Cerebellar nuclear complex (tissue), 1 donor: ENCODE measurements at regions not wholly inside any gene's neighbourhood (a gene's known extent, or its start where the extent isn't known, plus 50 kb on each side); places are given as distances from the start of the nearest gene placed in this dataset.
A peak's percentile ranks its signal among the peaks of the same experiment; 100 is the strongest.

Experiments used
- DNase-seq, 2 experiments: peaks; one replicate each; lab custom pipeline; 2025; lab: John Stamatoyannopoulos, UW

- DNase-seq, result no peak
These were observed 91.3 kb upstream of the FAM171A1 start for GRCh38 chr10:15462253-15462897.

GRCh38 chr10:15461353-15462108 is 90.4 kb upstream of the FAM171A1 start:
- no peak for DNase-seq

- no peak for DNase-seq
These were observed 89.6 kb upstream of the FAM171A1 start for GRCh38 chr10:15460661-15461060.

- no peak for DNase-seq
These were observed 88.1 kb upstream of the FAM171A1 start for GRCh38 chr10:15459218-15459617.

GRCh38 chr10:15457382-15457781 is 86.3 kb upstream of the FAM171A1 start:
- no peak for DNase-seq

- no peak for DNase-seq
These were observed 84.4 kb upstream of the FAM171A1 start for GRCh38 chr10:15455456-15455855.

- no peak for DNase-seq
These were observed 82.8 kb upstream of the FAM171A1 start for GRCh38 chr10:15453926-15454325.

GRCh38 chr10:15453457-15453856 is 82.4 kb upstream of the FAM171A1 start:
- no peak for DNase-seq

GRCh38 chr10:15452545-15452944 is 81.5 kb upstream of the FAM171A1 start:
- DNase-seq, result no peak

GRCh38 chr10:15451137-15452094 is 80.3 kb upstream of the FAM171A1 start:
- DNase-seq, result no peak

GRCh38 chr10:15448598-15448997 is 77.5 kb upstream of the FAM171A1 start:
- DNase-seq, result no peak

GRCh38 chr10:15445006-15445390 is 73.9 kb upstream of the FAM171A1 start:
- no peak for DNase-seq

- DNase-seq, result no peak
These were observed 73.3 kb upstream of the FAM171A1 start for GRCh38 chr10:15444105-15445005.

- DNase-seq, result no peak
These were observed 71.0 kb upstream of the FAM171A1 start for GRCh38 chr10:15442056-15442455.

GRCh38 chr10:15440204-15440711 is 69.2 kb upstream of the FAM171A1 start:
- DNase-seq, result peak in 1 of 2 experiments; percentile 24

GRCh38 chr10:15439341-15439842 is 68.3 kb upstream of the FAM171A1 start:
- DNase-seq, result peak; percentile 43 to 75

GRCh38 chr10:15436696-15437095 is 65.6 kb upstream of the FAM171A1 start:
- DNase-seq, result no peak

GRCh38 chr10:15433850-15434537 is 62.9 kb upstream of the FAM171A1 start:
- peak in 1 of 2 experiments; percentile 58 for DNase-seq

GRCh38 chr10:15432266-15432665 is 61.2 kb upstream of the FAM171A1 start:
- DNase-seq, result no peak
